Mesothelial cell of epicardium (in vitro differentiated cells): ENCODE measurements at regions not wholly inside any gene's neighbourhood (a gene's known extent, or its start where the extent isn't known, plus 50 kb on each side); places are given as distances from the start of the nearest gene placed in this dataset.

ENCODE experiments used
- DNase-seq, 2 experiments: peaks; one replicate each; pipeline ENCODE4 v3.0.0; 2021; ENCODE audit warnings: low spot score in 2 of 2; ENCODE audit not compliant: unreplicated experiment in 2 of 2
- H3K27ac Mint-ChIP-seq: 2 replicates; pipeline ENCODE4 v1.8.0; 2021; ENCODE audit warnings: mixed read lengths
- H3K27me3 Mint-ChIP-seq: 2 replicates; pipeline ENCODE4 v1.8.0; 2021; ENCODE audit warnings: low read depth, mixed read lengths
- H3K36me3 Mint-ChIP-seq: 2 replicates; pipeline ENCODE4 v1.8.0; 2021; ENCODE audit warnings: mixed read lengths
- H3K4me1 Mint-ChIP-seq: 2 replicates; pipeline ENCODE4 v1.8.0; 2021; ENCODE audit warnings: mixed read lengths
- H3K4me3 Mint-ChIP-seq: 2 replicates; pipeline ENCODE4 v1.8.0; 2021; ENCODE audit warnings: mild to moderate bottlenecking, moderate library complexity, mixed read lengths
- H3K9me3 Mint-ChIP-seq: 2 replicates; pipeline ENCODE4 v1.8.0; 2021; ENCODE audit warnings: mixed read lengths
- CTCF ChIP-seq: fragments of 200-600 bp; sonication (generic); IDR thresholded peaks from one replicate; pipeline ENCODE4 v1.5.0; 2021; ENCODE audit warnings: antibody characterized with exemption; ENCODE audit not compliant: unreplicated experiment

- no peak for DNase-seq
- Mint-ChIP-seq H3K4me3 (no peak overlapping the region), H3K27ac (no peak overlapping the region), H3K9me3 (peaks cover 3% of the 10 kb centered on the region), H3K27me3 (peaks cover 22% of the 10 kb centered on the region), H3K36me3 (no peaks in the 10 kb centered on the region), H3K4me1 (no peaks in the 10 kb centered on the region)
- TF ChIP-seq CTCF = no peak
These were observed 52.4 kb upstream of the RGMA start for GRCh38 chr15:93141371-93141794.

DNA sequence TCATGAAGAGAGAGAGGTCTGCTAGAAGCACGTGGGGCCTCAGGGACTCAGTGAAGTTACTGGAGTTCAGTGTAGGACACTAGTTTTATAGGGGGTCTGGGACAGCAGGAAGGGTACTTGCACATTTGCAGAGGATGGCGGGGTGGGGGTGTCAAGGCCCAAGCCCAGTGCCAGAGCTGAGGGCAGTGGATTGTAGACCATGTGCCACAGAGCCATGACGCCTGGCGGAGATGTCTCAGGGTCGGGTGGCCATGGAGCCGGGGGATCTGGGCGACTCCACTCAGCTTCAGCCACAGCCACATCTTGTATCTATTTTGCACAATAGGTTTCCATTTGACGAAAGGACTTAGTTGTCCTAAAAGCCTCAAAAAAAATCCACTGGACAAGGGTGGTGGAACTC is 50.4 kb upstream of the RGMA start:
- no peak for TF ChIP-seq CTCF
- no peak for DNase-seq
- Mint-ChIP-seq H3K36me3 (no peaks in the 10 kb centered on the region), H3K4me1 (no peaks in the 10 kb centered on the region), H3K27ac (no peak overlapping the region), H3K27me3 (peaks cover 6% of the 10 kb centered on the region), H3K4me3 (no peak overlapping the region), H3K9me3 (peaks cover 3% of the 10 kb centered on the region)

GRCh38 chr15:93138681-93139250 is 49.8 kb upstream of the RGMA start:
- no peak overlapping the region for H3K4me3 Mint-ChIP-seq
- no peak for TF ChIP-seq CTCF
- no peaks in the 10 kb centered on the region for H3K36me3 Mint-ChIP-seq
- DNase-seq = no peak
- peaks cover 3% of the 10 kb centered on the region for H3K9me3 Mint-ChIP-seq
- H3K27ac Mint-ChIP-seq = no peak overlapping the region
- peaks cover 2% of the 10 kb centered on the region for H3K27me3 Mint-ChIP-seq
- H3K4me1 Mint-ChIP-seq = no peaks in the 10 kb centered on the region
